ENCODE measurements at regions not wholly inside any gene's neighbourhood (a gene's known extent, or its start where the extent isn't known, plus 50 kb on each side); places are given as distances from the start of the nearest gene placed in this dataset.

DNA sequence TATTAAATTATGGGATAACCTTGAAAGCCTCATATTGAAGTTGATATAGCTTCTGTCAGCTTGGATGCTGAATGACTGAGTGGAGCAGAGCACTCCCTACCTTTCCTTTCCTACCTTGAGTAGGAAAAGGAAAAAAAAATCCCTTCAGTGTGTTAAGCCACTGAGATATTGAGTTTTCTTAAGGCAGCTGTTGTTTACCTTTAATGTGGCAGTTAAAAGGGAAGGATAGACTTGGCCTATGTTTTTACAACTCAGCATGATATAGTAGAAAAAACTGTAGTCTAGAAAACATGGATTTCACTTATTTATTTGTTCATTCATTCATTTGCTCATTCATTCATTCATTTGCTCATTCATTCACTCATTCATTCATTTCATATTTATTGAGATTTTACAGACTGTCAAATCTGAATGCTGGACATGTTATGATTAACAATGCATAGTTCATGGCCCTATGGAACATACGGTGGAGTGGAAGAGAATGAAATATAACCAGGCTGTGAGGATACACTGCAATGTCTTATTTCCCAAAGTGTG lies 131.5 kb upstream of the MAN1A1 start:
- no peak for DNase-seq

DNA sequence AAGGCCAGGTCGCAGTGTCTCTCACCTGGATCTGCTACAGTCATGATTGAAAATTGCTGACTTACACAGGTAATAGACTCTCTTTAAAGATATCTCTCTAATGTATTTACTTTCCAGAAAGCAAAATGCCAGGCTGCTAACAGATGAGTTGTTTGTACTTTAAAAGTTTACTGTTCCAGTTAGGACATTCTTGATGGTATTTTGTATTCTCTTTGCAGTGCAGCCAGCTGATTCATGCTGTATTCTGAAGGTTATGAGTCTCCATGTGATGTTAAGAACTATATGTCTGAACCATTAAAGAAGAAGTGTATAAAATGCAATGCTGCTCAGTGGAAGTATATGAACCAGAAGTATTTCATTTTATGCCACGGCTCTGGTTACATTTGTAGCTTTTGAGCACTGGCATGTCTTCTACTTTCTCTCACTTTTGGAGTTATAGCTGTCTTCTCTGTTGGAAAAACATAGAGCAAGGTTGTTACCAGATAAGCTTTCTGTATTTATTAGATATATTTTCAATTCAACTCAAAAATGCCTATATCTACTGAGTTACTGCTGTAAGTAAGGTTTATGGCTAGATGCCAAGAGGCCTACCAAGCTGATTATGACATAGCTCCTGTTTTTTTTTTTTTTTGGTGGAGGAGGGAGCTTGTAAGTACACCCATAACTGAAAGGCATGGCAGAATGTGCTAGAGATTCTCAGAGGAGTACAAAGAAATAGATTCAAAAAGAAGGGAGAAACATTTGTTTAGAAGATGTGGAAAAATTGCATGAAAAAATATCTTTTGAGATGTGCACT lies 130.5 kb upstream of the MAN1A1 start:
- peak; percentile 33 for DNase-seq

DNA sequence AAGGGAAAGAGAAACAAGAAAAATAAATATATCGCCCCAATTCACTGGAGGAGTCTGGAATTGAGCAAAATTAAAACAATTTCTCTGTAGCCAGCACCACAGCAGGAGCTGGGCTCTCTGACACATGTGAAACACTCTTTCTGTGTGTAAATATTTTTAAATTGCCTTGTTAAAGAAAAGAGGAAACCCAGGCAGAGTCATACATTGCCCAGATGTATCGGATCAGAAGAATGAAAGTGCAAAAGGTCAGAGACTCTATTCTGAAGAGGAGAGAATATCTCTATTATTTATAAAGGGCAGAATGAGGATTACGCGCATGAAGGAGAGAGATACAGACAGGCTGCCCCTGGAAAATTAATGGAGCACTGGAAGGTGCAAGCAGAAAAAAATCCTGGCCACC lies 127.0 kb upstream of the MAN1A1 start:
- DNase-seq, result no peak

DNA sequence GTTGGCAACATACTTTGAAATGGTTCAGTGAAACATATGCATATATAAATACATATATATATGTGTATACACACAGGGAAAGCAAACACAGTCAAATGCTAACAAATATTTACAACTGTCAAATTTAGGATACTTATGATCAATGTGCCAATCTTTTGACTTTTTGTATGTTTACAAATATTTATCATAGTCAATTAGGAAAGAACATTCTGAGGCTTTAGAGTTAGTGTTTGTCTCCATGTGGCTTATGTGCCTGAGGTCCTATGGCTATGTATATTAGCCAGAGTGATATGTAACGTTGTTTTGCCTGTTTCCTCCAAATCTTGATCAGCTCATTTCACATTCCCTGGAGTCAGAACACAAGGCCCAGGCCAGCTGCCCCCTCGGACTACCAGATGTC lies 126.5 kb upstream of the MAN1A1 start:
- DNase-seq, result no peak

DNA sequence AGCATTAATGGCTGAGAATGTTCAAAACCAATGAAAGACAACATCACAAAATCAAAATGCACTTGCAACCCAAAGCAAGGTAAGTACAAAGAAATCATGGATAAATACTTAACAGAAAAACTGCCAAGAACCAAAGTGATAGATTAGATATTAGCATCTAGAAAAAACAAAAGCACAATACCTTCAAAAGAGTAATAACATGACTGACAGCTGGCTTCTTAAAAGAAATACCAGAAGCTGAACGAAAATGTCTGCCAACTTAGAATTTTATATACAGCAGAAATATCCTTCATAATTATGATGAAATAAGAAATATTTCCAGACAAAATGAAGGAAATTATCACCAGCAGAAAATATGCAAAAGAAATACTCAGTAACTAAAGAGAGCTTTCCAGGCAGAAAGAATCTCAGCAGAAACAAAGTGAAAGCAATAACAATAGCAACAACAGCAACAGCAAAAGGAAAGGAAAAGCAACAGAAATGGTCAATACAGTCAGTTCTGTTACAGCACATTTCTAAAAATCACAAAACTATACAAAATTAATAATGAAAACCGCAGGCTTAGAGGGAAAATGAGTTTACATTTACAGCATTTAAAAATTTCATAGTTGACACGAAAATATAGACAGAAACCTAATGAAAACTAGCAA lies 121.5 kb upstream of the MAN1A1 start:
- no peak for DNase-seq

DNA sequence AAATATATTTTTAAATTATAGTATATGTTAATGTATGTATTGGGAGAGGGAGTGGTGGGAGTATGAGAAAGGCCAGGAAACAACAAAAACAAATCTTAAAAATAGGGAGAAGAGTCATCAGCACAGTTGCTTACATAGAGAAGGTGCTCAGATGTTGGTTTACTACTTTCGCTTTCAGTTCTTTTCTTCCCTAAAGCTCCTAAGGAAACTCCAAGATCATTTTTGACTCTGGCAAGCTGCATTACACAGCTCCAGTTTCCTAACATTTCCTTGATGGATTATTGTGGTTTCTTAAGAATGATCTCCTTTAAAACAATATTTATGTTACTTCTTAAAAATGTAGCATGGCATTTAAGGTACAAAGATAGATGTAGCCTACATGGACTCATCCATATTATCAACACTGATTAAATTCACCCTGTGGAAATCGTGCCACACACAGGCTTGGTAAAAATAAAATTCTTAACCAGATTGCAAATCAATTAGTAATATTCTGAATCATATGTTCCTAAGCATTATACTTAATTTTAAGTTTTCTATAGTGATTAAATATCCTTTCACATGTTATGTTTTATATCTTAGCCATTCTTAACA lies 118.0 kb upstream of the MAN1A1 start:
- DNase-seq, result peak; percentile 36

DNA sequence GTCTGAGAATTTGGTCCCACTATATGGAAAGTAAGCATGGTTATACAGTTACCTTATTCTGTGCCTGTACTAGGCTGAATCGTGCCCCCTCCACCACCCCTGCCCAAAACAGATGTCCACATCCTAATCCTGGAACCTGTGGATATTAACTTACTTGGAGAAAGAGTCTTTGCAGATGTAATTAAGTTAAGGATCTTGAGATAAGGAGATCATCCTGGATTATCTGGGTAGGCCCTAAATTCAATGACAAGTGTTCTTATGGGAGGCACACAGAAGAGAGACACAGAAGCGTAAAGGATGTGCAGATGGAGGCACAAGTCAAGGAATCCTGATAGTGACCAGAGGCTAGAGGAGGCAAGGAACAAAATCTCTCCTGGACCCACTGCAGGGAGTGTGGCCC lies 116.7 kb upstream of the MAN1A1 start:
- no peak for DNase-seq

DNA sequence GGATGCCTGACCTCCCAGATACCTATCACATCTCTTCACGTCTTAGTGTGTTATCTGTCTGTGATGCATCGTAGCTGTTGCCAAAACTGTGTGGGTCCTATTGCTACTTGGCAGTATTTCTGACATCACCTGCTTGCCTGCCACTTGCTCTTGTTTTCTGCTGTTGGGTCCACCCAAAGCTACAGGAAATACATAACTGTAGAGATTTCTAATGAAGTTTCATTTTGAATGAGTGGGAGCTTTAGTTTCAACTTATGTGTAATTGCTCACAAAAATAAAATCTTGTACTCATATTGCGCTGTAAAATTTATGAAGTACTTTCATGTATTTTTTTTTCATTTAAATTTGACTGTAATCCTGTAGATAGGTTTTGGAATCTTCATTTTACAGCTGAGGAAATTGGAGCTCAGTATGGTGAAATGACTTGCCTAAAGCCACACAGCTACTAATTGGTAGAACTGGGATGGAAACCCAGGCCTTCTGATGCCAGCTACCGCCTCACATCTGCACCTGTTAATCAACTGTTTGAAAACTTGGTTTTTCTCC lies 113.6 kb upstream of the MAN1A1 start:
- no peak for DNase-seq

DNA sequence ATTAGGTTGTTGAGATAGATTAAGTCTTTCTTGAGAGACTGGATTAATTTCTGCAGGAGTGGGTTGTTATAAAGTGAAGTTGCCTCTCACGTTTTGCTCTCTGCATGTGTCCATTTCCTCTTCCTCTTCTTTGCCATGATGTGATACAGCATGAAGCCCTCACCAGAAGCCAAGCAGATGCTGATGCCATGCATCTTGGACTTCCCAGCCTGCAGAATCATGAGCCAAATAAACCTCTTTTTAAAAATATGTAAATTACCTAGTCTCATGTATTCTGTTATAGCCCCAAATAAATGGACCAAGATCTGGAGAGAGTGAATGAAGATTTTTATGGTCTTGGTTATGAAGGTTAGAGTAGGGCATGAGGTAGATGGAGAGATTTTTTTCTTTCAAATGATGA lies 111.6 kb upstream of the MAN1A1 start:
- DNase-seq, result no peak

DNA sequence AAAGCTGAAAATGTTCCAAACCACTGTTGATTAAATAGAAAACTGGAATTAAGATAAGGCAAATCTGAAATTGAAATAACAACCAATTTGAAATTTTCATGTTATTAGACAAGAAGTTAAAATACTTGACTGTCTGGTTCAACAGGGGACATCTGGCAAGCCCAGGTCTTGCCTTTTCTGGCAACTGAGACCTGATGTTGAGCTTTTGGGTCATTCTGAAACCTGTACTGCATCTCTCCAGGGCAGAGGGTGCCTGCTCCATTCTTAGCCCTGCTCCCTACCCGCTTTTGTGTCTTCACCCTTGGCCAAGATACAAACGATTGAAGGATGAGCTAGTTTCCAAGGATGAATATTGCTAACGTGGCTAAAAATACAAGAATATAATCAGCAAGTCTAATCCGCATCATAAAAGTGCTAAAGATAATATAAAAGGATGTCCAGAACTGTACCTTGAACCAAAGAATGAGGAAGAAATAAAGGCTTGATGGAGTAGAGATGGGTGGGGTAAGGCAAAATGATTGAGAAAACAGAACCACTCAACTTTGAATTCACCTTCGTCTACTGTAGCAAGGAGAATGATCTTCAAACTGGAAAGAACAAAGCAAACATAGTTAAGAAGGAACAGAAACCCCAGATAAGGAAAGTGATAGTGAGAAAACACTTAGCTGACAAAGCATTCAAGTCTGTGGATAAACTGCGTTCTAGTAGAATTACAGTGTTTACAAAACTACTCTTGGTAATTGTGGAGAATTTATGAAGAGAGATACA lies 109.8 kb upstream of the MAN1A1 start:
- DNase-seq, result no peak

DNA sequence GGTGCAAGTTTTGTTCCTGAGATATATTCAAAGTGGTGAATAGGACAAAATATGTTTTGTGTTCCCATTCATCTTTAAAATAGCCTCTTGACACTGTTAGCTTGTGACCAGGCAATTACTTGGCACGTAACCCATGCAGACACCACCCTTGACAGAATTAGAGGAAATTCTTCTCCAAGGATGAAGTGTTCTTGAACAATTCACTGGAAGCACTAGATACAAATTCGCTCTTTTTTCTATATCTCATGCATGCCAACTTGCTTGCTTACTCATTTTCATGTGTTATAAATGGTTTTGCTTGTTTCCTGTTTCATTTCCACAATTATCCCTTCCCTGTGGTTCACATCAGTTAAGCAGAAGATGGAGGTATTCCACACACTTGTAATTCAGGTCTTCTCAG lies 105.2 kb upstream of the MAN1A1 start:
- no peak for DNase-seq

DNA sequence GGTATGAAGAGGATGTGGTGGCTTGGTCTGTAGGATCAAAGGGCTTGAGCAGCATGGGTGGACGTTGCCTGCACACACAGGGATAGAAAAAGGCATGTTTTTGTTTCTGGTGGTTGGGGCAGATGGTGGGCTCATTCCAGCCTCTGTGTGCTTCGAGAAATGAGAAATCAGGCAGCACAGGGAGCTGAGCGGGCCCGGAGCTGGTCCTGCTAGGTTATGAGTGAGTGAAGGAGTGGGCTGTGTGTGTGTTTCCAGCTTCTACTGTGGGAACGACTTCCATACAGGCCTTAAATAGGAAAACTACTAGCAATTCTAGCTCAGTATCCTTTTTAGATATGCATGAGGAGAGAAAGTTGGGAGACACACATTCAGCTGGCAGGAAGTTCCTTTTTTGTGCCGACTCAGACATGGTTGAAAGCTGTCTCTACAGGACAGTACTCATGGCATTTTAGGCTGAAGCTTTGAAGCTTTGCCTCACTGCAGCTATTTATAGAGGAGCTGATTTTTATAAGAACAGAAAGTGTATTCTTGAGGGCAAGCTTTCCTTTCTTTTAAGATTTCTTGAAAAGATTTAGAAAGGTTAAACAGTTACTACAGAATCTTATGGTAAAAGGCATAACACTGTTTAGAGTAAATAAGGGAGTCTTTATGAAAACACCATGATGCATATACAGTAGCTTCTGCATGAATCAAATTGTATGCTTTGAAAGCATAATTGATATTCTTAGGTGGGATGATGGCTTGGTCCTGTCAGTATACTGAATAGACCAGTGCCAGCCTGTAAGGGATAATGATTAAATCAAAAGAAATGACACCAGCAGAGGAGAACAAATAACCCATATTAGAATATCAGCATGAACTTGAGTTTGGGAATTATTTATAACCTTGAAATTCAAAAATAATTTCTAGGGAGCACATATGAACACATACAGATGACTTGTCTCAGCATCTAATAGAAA lies 104.0 kb upstream of the MAN1A1 start:
- no peak for DNase-seq

DNA sequence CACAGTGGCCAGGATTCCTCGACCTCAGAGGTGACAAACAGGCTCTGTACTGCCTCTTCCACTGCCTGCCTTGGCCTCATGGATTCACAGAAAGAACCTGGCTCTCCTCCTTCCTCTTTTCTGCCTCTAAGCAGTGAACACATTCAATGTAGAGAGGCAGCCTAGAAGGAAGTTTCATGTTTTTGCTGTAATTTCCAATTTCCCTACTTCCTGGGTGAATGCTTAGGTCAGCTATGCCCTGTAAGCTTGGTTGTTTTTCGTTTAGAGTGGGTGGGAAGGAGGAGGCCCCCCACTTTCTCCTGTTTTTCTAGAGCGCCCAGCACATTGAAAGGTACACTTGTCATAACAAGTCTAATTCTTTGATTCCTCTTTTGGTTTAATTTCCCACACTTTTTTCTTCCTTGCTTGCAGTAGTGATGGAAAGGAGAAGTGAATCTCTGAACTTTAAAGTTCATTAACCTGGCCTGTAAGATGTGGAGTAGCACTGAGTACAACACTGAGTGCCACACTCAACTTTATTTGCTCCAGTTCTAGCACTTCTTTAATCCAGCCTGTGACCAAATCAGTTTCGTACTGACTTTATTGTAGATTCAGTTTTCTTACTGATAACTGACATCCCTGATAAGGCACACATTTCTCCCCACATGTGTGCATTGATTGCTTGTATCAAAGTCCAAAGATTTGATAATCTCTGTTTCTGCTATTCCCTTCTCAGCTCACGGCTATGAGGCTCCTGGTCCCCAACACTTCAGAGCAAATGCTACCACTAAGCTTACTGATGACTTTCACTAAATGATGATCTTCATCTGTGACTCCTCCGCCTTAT lies 100.0 kb upstream of the MAN1A1 start:
- DNase-seq, result no peak

DNA sequence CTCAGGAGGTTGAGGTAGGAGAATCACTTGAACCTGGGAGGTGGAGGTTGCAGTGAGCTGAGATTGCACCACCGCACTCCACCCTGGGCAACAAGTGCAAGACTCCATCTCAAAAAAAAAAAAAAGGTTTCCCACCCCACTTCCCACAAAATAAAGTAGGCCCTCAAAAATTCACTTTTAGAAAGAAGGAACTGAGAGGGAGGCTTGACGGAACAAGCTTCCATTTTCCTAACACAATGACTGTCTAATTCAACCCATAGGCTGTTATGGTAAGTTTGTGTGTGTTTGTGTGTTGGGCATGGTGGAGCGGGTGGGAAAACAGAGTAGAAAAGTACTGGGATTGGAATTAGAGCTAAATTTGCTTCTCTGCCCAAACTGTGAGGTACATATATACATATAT lies 98.4 kb upstream of the MAN1A1 start:
- DNase-seq, result no peak

DNA sequence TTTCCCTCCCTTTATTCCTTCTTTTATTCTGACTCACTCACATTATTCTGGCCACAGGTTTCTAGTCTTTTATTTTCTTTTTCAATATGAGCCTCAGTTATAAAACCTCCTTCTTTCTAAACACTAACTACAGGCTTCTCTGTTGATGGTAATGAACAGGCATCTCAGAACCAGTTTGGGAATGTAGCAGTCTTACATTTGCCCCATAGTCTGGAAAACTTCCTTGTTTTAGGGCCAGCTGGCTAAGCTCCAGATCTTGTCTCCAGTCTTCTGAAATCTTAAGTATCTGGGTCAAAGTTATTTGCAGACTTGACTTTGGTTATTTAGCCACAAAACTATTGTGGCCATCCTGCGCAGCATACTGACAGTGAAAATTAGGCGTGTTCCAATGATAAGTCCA lies 97.0 kb upstream of the MAN1A1 start:
- DNase-seq, result peak; percentile 82

DNA sequence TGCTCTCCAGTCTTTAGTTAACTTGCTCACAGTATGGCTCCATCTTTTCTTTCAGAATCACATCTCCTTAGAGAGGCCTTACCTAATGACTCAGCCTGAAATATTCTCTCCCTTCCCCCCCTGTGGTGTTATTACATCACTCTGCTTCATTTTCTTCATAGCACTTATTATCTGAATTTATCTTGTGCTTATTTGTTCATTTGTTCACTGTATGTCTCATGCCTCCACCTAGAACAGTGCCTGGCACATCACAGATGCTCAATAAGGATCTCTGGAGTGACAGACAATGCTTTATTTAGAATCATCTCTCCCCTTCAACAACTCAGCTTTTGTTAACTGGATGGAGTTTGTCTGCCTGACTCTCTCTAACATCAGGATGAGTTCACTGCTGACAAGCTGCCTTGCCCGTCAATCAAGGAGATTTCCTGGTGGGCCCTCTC lies 96.6 kb upstream of the MAN1A1 start:
- peak; percentile 80 for DNase-seq

DNA sequence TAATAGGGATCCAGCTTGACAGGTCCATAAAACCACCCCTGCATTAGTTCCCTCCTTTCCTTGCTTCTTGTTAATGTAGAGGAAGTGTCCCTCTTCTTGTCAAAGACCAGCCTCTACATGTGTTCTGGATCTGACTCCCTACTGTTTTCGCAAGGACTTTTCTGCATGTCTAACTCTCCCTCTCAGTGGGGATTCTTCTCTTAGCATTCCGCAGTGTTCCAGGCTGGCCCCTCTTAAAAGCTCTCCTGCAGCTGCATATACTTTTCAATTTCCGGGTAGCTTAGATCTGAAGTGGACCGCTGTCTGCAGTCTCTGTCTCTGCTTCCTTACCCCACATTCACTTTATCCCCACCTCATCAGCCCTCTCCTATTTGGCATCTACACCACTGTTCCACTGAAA lies 96.1 kb upstream of the MAN1A1 start:
- peak; percentile 32 for DNase-seq

DNA sequence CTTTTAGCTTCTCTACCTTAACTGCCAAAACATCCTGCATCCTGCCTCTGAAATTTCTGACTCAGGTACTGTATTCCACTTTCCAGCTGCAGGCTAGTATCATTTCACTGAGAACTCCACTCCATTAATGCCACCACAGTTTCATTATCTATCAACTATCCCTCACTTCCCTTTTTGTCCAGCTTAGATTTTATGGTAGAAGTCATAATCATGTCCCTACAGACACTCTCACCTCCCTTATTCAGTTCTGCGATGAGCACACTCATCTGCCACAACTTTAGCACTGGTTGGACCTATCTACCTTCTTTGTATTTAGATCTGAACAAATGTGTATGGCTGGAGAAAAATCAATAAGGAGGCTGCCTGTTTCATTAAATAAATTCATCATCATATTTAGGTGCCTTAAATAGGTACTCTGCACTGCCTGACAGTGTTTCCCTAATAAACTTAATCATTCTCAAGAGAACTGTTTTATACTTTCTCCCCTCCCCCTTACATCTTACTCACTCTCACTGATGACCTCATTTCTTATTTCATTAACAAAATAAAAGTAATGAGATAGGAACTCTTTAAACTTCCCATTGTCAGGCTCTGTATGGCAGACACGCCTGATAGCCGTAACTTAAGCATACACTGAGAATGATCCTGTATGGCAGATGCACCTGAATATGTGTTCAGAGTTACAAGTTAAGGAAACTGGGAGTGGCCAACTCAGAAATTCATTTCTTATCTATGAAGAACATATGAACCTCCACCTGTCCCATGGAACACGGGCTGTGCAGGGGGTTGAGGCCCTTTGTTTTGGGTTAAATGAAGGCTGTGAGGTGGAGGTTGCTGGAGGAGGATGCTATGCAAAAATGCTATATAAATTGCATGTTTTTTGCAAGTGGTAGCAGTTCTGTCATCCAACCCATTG lies 95.3 kb upstream of the MAN1A1 start:
- no peak for DNase-seq

DNA sequence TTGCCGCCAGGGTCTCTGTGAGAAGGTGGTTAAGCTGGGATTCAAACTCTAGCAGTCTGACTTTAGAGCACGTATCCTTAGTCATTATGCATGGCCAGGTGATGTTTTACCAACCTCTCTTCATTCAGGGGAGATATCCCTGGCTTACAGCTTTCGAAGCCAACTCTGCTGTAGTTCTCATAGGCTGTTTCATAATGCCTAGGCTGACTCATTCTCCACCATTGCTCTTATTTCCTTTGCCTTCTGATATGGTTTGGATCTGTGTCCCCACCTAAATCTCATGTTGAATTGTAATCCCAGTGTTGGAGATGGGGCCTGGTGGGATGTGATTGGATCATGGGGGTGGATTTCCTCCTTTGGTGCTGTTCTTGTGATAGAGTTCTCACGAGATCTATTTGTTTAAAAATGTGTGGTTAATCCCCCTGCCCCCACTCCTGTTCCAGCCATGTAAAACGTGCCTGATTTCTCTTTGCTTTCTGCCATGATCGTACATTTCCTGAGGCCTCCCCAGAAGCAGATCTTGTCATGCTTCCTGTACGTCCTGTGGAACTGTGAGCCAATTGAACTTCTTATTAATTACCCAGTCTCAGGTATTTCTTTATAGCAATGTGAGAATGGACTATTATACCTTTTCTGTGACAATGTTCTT lies 94.6 kb upstream of the MAN1A1 start:
- DNase-seq, result no peak

Data from fibroblast of skin of back (primary cell).